T follicular helper cell (primary cell): ENCODE measurements at regions not wholly inside any gene's neighbourhood (a gene's known extent, or its start where the extent isn't known, plus 50 kb on each side); places are given as distances from the start of the nearest gene placed in this dataset.
"Not testable (repeated sequence)": the region's sequence is repeated elsewhere in the genome, so short reads cannot be mapped to it uniquely, and the experiment has no call there.

ENCODE experiments used
- DNase-seq: peaks from one replicate; pipeline ENCODE4 v3.0.0-alpha.2; 2020; ENCODE audit warnings: low read depth

DNA sequence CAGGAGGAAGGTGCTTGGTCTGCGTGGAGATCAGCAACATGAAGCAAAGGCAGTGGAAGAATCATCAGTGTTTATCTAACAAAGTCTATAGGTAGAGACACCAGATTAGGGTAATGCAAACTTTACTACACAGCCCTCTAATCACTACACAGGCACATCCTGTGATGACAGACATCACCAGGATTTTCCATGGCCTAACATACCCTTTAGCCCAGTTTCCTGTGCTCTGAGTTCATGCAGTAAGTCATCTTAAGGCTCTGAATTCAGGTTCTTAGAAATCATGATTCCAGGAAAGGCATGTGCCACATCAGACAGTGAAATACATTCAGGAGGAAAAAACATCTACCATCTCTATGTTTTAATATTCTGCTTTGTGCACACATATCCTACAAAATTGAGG lies 708.5 kb upstream of the SLC8A1 start:
- DNase-seq: no peak

DNA sequence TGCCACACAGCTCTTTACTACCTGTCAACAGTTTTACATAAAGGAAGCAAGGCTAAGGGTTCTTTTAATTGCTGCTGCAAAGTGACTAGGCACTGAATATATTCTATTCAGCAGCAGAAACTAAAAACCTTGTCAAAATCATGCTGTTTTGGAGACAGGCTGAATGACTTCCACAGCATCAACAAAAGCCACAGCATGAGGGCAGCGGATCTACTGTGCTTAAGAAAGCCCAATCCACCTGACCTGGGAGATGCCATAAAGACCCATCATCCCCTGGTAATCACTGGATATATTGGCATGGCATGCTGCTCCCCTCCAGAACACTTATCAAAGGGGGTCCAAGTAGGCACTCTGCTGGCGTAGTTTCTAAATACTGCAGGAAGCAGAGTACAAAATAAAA lies 715.1 kb upstream of the SLC8A1 start:
- DNase-seq: no peak

DNA sequence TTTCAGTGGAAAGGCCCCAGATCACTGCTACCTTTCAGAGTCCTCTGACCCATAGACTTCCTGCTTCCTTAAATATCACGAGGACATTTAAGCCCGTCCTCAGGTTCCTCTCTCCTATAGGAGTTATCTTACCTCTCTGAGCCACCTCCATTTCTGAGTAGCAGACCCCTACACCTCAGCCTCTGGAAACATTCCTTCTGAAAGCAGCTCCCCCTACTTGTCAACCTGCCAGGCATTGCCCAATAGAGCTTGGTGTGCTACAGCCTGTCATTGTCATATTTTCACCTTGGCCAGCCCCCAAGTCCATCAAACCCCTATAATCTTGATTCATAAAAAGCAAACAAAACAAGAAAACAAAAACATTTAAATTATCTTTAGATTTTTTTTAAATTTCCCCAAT lies 717.9 kb upstream of the SLC8A1 start:
- DNase-seq: no peak

DNA sequence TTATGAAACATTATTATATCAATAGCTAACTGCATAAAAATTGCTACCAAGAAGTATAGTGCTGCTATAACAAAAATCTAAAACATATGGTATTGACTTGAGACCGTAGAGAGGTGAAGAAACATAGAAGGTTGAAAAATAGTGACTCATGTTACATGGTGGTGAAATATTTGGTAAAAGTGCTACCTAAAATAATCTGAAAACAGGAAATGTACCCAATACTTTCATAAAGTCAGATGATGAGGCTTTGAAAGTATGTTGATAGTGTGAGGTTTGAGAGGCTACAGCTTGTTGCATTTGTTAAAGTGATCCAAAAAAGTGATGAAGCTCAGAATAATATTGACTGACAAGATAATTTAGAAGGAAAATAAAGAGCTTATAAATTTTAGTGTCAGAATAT lies 718.7 kb upstream of the SLC8A1 start:
- no peak for DNase-seq

DNA sequence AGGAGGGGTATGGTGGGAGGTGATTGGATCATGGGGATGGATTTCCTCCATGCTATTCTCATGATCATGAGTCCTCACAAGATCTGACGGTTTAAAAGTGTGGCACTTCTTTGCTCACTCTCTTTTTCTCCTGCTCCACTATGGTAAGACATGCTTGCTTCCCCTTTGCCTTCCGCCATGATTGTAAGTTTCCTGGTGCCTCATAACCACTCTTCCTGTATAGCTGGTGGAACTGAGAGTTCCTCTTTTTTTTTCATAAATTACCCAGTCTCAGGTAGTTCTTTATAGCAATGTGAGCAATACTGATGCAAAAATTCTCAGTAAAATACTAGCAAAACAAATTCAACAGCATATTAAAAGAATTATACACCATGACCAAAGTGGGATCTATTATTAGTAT lies 728.5 kb upstream of the SLC8A1 start:
- no peak for DNase-seq

DNA sequence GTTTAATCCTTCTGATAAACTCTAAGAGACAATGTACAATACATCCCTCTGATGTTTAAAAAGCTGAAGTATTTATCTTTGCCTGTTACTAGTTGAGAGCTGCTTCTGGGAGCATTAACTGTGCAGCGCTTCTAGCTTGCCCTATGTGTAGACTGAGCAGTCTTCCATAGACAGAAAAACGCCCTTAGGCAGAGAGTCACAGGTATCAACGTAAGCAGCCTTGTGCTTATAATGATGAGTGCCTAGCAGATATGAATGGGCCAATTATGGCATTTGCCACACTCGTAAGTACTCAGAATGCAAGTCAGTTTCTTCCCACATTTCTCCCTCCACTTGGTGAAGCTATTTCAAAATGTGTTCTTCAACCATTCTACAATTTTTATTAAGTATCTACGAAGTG lies 731.1 kb upstream of the SLC8A1 start:
- DNase-seq: no peak

DNA sequence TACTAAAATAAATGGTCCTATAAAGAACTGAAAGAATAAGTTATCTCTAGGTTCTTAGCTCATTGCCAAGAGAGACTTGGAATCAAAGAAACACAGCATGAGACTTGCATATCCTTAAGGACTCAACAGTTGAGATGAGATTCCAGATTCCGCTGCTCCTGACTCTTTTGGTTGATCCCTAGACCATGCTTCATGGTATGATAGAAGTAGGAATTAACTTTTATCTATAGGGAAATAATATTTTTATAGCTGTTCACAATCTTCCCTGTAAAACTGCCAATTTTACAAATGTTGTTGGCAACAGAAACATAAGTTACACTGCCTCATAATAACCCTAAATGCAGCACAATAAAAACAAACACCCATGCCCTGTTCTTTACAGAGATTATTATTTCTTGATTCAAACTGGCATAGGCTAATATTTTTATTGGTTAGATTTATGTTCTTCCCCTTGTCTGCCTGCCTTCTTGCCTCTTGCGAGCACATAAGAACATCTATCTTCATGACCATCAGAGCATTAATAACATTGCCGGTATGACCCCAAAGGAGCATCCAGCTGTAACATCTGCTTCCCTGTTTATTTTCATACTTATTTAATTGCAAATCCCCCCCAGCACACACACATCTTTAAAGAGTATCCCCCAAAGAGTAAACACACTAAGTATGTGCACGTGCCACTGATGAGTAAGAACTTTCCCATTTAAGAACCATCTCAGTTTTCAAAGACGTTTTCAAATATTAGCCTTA lies 735.7 kb upstream of the SLC8A1 start:
- DNase-seq: no peak

DNA sequence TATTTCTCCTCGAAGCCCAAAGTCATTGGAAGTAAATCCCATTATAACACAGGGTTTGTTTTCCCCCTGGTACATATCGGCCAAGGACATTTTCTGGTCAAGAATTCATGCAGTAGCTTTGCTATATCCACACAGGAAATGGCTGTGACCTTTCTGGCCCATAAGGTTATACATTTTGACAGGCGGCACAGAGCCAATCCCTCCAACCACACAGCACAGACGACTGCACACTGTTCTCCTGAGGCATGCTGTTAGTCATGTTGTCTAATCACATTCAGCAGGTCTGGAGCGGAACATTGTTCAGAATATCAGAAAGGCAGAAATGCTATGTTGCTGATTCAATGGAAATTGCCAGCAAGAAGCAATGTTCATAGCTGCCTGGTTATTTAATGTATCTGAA lies 742.3 kb upstream of the SLC8A1 start:
- no peak for DNase-seq

DNA sequence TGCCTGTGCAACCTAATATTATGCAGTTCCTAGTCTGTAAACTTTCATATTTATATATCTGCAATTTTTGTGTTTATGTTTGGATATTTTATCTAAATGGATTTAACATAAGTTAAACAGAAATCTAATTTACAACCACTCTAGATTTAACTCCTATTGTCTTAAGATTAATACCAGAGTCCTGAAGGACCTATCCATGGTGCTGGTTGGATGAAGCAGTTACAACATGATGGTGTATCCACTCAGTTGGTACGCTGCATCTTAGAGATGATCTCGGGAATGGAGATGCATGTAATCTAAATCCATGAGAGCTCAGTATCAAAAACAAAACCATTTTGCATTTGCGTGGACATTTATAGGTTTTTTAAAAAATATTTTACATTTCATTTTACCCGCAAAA lies 745.9 kb upstream of the SLC8A1 start:
- no peak for DNase-seq

DNA sequence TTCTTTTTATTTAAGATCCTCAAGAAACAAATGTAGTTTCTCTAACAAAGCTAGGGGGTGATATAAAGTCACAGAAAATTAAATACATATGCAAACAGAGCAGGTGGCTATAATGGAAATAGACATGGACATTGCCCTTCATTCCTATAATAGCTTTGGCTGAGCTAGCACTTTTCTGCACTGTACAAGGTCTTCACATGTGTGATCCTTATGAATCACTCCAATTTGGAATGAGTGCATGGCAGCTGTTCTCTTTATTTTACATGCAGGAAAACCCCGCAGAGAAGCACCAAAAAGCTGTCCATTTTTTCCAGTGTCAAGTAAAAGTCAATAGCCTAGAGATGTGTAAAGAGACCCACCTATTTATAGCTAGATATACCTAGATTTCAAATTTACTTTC lies 747.4 kb upstream of the SLC8A1 start:
- DNase-seq: no peak

DNA sequence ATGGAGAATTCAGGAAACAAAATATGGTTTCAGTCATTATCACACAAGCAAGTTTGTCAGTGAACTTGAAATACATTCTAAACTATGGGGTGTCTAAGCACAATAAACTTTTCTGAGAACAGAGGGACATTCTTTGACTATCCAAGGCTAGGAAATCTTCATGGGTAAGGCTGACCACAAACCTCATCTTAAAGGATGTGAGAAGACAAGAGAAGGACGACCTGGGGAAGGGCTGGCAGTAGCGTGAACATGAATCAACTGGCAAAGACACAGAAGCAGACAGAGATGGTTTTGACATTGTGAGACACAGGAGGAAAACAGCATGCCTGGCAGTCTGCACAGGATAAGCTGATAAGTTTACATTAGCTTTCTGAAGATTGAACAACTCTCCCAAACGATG lies 752.4 kb upstream of the SLC8A1 start:
- no peak for DNase-seq

DNA sequence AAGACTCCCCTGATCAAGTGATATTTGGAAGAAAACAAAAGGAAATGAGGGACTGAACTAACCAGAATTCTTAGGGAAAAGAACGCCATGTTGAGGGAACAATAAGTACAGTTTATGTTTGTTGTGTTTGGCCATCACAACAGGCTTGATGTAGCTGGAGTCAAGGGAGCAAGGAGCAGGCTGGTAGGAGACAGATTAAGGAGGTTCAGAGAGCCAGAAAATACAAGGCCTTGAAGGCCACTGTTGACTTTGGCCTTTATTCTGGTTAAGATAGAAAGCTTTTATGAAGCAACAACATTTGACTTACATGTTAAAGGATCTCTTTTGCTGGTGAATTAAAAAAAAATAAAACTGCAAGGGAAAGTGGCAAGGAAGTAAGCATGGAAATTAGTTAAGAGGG lies 754.1 kb upstream of the SLC8A1 start:
- DNase-seq: no peak

DNA sequence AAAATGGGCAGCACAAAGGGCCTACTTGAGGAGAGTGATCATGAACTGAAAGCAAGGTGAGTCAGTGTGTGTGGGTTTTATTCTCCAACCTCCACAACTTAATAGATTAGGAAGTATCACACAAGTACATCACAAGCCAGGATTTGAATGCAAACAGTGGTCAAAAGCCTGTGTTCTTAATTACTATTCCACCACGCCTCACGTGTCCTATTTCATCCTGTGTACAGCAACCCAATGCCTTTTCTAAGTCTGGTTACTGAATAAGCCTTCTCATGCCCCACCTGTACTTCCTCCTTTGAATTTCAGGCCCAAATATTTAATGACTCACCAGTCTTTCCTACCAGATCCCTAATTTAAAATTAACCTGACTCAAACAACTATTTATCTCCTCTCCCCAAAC lies 755.7 kb upstream of the SLC8A1 start:
- DNase-seq: no peak

DNA sequence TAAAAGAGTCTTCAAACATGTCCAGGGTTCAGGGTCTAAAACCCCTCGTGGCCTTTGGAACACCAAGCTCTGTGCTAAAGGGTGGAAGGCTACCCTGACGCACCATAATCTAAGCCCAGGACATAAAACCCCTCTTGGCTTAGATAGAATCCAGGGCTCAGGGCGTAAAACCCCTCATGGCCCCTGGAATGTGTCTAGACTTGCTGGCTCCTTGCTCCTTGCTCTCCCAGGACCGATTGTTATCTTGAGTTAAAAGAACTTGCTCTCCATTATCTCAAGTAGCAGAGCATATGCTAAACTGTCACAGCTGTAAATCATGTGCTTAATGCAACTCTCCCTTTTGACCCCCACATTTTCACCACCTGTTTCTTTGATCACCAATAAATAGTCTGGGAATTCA lies 758.1 kb upstream of the SLC8A1 start:
- not testable (repeated sequence) for DNase-seq

DNA sequence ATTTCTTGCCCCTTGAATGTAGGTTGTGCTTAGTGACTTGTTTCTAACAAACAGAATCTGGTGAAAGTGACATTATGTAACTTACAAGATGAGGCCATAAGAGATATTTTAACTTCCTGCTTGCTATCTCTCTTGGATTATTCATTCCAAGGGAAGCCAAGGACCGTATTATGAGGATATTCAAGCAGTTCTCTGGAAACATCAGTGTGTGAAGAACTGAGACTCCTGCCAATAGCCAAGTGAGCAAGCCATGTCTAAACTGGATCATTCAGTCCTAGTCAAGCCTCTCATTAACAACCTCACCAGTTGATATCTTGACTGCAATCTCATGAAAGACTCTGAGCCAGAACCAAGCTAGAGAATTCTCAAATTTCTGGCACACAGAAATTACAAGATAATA lies 765.1 kb upstream of the SLC8A1 start:
- DNase-seq: no peak

DNA sequence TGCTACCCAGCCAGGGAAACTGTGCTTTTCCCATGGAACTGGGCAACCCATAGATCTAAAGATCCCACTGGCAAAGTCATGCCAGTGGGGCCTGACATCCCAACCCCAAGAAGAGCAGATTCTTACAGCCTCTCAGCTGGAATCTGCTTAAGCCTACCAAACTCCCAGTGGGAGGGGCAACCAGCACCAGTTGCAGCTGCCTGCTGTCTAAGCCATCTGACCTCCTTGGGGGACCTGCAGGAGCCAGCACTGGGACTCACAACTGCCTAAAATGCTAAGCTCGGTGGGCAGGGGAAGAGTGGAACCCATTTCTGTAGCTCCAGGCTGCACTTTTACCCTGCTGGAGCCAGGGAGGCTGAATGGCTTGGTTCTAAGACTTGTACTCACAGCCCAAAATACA lies 770.7 kb upstream of the SLC8A1 start:
- no peak for DNase-seq

DNA sequence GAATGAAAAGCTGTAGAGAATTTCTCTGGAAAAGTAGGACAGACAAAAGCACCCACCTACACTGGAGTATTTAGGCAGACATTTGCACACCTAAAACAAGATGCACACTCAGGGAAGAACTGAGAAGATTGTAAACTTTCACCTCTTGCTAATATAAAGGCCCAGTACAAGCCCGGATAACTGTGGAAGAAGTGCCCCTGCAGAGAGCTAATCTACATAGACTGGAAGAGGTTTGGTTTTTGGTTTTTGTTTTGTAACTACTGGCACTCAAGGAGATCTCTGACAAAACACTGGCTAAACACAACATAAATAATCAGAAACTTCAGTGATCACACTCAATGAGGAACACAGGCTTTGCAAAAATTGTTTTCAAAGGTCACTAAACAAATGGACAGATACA lies 782.2 kb upstream of the SLC8A1 start:
- DNase-seq: no peak

DNA sequence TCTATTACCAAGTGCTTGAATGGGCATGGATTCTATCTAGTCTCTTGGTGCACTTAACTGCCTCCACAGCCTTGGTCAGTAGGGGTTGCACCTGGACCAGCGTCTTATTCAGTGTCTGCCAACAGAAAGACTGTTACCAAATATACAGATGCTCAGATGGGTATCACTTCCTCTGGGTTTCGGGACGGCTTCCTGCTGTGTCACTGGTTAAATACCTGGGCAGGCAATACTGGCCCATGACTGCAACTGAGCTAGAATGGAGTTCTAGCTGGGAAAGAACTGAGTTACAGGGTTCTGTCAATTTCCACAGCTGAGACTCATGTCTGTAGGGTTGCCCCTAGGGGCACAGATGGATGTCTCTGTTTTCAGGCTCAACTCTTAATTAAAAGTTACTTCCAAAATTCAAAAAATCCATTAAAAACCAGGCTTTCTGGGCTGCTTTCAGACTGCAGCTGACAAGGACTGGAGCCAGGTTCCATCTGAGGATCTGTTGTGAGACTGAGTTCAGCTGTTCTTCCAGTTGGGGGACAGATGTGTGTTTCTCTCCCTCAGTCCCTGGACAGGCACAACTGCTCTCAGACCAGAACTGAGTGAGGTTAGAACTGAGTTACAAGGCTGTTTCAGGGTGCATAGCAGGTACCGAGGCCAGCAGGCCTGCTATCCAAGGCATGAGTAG lies 789.6 kb upstream of the SLC8A1 start:
- DNase-seq: no peak

DNA sequence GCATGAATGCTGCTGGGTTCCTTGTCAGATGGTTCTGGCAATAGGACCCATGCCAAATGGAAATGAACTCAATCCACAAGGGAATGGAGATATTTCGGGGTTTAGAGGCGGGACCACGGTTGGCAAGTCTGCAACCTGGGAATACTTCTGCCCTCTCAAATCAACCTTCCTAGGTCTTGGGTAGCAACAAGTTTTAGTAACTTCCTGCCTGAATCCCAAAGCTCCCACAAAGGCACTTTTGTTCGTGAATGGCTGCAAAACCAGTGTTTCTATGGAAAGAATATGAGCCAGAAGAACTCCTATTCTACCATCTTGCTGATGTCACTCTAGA lies 790.1 kb upstream of the SLC8A1 start:
- no peak for DNase-seq

DNA sequence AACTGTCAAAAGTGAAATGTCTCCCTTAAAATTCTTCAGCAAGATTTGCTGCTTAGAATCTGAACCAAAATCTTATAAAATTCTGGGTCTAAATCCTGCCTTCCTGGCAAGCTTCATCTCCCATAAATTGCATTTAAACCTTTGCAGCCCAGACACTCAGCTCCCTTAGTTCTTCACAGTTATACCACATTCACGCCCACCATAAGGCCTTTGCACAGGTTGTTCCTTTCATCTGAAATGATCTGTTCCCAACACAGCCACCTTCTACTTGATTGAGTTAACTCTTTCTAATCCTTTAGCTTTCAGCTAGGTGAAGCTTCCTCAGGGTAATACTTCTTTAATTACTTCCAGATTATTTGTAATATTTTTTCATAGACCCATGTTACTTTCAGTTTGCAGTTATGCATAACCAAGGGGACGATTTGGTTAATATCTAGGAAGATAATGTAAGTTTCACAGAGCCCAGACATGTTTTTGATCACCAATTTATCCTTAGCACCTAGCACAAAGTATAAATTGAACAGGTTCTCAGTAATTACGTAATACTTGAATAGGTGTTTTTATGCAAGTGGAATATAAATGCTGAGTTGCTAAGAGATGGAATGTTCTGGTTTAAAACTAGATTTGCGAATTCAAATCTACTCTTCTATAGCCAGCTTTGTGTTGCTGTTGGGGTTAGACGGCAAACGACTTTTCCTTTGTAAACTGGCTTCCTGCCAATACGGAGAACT lies 779.7 kb upstream of the PKDCC start:
- no peak for DNase-seq

DNA sequence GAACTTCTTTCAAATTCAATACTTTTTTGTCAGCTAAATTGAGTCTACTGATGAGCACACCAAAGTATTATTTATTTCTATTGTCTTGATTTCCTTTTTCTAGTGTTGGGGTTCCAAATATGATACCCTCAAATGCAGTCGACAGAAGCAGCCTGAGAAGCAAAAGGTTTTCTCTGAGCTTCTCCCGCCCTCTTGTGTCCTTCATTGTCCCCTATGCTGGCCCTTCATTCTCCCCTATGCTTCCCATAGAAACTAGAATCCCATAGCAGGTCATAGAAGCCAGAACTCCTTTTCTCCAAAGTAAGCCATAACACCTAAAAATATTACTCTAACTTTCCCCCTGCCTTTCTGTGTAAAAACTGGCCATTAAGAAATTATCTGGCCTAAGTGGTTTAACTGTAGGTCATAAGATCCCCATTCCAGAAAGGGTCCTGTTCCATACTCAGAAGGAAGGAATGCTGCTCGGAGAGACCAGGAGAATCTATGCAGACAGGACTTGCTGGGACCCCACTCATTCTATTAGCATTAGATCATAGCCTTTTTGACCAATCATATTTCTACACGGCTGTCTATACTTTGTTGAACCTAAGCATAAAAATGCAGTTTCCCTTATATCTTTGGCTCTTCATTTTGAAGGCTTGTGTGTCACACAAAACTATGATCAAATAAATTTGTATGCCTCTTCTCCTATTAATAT lies 764.6 kb upstream of the PKDCC start:
- no peak for DNase-seq

DNA sequence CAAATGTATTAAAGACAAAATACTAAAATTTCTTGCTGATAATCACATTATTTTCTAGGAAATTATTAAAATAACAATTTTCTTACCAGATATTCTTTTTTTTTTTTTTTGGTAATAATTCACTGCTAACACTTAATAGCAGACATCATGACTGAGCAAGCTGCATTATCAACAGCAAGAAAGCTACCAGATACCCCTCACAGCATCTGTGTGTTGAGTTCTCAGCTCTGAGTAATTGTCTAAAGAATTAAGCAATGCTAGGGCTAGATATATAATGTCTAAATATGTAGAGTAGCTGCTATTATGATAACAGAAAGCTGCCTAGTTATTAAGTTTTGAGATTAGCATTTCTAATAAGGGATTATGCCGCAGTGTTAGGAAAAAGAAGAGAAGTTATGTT lies 754.3 kb upstream of the PKDCC start:
- DNase-seq: no peak

DNA sequence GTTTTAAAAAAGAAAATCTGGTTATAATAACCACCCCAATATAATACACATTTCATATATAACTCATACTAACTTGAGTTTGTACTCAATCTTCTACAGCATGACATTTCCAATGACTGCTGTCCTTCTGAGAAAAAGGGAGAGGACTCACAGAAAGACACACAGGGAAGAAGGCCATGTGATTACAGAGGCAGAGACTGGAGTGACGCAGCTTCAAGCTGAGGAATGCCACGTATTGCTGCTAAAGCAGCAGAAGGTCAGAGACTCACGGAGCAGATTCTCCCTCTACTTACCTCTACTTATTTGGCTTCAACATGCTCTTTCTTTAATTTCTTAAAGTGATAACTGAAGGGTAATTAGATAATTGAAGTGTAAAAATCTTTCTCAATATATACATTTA lies 753.5 kb upstream of the PKDCC start:
- no peak for DNase-seq
